ENCODE measurements at regions not wholly inside any gene's neighbourhood (a gene's known extent, or its start where the extent isn't known, plus 50 kb on each side); places are given as distances from the start of the nearest gene placed in this dataset.
"Not testable (repeated sequence)": the region's sequence is repeated elsewhere in the genome, so short reads cannot be mapped to it uniquely, and the experiment has no call there.

DNA sequence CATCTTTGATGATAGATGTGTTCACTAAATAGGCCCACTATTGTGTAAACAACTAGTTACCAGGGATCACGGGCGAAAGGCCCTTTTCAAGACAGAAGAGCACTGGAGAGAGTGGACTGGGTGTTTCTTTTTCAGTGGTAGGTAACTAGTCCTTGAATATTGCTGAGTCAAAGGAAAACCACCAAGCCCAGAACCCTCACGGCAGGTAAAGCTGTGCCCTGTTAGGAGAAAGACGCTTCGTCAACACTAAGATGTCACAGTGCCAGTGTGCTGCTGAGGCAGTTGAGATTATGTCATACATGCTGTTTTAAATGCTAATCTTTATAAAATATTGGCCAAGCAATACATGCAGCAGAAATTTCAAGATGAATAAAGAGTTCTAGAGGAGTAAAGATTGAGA is 578.6 kb downstream of the PYDC2 start:
- DNase-seq (ENCODE audit: low spot score) = no peak

DNA sequence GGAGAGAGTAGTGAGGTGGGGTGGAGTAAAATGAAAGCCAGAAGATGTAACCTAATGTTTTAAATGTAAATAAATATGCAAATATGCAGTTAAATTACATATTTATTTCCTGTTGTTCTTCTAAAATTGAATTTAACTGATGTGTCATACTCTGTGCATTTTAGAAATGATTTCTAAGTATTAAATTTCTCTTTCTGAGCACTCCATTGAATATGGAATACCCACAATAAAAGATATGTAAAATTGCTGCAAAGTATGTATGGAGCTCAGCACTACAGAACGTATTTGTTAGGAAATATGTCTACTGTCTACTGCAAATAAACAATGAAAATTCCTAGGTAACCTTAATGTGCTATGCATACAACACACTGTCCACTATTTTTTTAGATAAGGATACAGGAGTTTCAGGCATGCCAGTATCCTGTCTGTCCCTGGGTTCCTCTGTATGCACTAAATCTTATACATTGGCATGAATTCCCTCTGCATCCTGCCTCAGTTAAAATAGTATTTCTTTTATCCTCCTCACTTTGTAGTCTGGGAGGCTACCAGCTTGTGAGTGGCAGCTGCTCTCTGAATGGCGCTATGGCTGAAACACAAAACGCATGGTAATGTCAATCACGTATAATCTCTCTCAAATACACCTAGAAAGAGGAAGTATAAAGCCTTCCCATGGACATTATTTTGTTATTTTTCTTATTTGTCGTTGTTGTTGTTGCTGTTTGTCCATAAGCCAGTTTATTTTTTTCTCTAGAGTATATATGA is 579.5 kb downstream of the PYDC2 start:
- no peak for DNase-seq (ENCODE audit: low spot score)

DNA sequence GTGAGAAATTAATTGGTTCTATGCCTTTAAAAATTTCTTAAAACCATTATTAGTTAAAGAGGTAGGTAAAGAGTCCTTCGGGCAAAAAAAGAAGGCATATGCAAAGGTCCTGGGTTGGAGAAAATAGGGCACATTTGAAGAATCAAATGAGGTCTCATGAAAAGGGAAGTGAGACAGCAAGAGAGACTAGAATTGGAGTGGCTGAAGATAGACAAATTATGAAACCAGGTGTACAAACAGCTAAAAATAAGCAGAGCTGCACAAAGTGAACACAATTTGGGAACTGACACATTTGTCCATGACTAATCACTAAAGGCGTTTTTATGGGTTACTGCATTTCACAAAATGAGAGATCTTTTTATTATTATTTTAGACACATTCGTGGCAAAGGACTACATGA is 581.2 kb downstream of the PYDC2 start:
- peak; percentile 54 for DNase-seq (ENCODE audit: low spot score)

DNA sequence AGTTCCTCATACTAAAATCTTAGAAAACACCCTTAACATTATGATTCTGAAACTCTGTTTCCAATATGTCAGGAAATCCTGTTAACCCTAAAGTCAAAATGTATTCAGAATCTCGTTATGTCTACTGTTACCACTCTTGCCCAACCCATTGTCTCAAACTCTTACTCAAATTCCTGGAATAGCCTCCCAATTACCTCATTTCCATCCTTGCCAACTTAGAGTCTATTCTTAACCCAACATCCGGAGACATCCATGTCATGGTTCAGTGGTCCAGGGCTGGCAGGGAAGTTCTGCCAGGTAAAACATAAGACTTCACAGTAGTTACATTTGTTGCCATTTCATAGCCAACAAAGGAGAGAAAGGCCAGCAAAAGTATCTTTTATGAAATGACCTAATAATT is 593.9 kb downstream of the PYDC2 start:
- no peak for DNase-seq (ENCODE audit: low spot score)

DNA sequence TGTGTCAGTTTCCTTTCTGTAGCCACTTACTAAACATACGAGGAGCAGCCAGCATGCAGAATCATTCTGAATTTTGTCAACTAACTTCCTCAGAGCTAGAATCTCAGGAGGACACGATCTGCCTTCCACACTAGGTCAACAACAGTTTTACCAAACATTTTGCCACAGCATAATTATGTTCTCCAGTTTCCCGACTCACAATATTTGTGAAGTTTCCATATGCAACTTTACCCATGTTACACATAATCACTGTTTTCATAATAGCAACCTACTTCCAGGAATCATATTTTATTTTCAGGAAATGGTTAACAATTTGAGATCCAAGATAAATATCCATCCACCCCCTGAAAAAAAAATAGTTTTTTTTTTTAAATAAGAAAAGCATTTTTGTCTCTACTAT is 595.0 kb downstream of the PYDC2 start:
- no peak for DNase-seq (ENCODE audit: low spot score)

DNA sequence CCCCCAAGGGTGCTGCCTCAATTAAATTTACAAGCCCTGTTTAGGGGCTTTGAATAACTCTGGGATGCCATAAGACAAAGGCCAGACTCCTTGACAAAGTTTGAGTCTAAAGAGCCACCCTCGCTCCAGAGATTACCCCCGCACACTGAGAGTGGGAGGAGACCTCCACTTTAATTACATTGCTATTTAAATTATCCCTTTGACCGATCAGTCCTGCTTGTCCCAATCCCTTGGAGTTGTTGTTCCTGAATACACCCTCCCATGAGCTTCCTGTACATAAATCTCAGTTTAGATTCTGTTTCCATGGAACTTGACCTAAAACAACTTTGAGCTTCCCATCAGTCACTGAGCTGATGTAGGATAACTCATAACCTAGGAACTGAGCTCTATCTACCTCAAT is 596.3 kb downstream of the PYDC2 start:
- DNase-seq (ENCODE audit: low spot score) = no peak

DNA sequence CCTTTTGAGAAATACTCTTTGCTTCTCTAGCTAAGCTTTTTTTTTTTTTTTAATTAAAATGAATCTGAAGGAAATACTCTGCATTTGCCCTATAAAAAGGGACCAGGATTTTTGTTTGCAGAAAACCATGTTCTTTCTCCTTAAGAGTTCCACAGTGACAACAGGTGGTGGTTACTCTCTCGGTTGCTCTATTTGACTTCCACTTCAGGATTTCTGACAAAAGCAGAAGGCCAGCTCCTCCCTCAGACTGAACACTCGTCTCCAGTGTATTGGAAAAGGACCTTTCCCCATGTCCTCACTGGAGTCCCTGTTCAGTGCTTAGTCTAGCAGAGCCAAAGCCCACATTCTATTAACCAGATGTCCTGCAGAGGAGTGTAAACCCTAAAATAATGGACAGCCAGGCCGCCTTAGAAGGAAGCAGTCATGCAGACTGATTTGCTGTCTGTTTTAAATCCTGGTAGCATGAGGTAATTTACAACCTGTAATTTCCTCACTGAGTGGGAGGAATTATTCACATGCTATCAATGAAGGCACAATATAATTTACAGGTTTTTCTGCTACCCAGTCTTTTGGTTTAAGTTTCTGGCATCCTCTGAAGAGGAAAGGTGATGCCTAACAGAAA is 599.3 kb downstream of the PYDC2 start:
- DNase-seq (ENCODE audit: low spot score) = no peak

DNA sequence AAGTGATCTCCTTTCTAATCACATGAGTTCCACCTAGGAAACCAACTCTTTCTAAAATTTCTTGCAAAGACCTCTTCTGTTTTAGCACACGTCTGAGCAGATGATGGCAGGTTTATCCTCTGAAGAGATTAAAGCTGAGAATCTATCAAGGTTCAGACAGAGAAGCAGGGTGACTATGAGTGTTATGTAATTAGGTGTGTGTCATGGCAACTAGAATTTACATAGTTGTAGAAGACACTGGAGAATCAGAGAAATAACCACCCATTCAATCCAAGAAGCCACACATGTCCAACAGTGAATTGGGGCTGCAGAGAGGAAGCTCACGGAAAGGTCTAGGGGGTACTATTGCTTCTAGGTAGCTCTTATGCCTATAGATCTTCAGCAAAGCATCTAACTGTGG is 600.5 kb downstream of the PYDC2 start:
- no peak for DNase-seq (ENCODE audit: low spot score)

DNA sequence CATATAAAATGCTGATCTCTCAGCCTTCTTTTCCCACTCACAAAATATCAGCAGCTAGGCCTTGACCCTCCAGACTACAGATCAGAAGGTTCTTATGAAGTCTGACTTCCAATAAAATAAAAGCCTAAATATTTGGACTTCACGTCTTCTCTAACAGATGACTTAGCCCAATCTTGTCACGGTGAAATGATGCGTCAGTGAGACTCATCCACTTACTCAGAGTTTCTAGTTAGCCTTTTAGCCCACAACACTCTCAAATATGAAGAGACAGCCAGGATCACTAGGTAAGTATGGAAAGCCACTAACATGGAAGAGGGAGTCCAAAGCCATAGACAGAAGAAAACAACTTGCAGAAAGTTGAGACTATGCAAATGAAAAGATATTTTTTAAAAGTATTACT is 601.2 kb downstream of the PYDC2 start:
- DNase-seq (ENCODE audit: low spot score) = no peak

DNA sequence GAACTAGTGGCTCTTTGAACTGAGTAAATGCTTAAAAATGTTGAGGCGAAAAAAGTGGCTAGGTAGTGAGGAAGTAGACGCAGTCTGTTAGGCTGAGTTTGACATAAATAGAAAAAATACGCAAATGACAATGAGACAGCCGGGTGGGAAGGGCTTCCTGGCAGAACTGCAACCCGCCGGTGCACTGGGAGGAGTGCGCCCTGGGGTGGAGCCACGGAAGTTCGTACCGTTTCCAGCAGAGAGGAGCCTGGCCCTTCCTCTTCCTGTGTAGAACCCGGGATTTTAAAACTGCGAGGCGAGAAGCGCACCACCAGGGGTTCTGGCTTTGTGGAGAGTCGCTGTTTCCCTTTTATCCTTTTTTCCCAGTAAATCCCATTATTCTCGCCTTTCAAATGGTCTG is 602.6 kb downstream of the PYDC2 start:
- DNase-seq (ENCODE audit: low spot score) = no peak

DNA sequence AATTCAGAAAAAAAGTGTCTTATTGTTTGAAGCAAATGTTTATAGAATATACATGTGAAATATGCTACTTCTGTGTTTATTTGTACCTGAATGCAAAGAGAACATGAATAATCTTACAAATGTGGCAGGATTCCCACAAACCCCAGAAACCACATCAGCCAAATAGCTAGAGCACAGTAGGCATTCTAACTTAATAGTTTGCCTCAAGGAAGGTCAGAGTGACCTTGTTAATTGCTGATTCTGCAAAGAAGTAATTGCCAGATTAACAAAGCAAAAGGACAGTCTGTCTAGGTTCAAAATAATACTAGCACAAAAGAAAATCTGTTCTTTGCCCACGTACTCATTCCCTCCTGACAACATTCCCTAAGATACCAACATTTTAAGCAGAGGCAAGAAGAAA is 604.0 kb downstream of the PYDC2 start:
- DNase-seq (ENCODE audit: low spot score) = no peak

DNA sequence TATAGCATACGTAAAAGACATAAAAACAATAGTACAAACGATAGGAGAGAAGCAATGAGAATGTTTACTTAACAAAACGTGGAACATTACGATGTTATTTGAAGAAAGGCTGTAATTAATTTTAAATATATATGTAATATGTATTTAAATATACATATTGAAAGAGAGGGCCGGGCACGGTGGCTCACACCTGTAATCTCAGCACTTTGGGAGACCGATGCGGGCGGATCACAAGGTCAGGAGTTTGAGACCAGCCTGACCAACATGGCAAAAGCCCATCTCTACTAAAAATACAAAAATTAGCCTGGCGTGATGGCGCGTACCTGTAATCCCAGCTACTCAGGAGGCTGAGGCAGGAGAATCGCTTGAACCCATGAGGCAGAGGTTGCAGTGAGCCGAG is 605.3 kb downstream of the PYDC2 start:
- not testable (repeated sequence) for DNase-seq (ENCODE audit: low spot score)

DNA sequence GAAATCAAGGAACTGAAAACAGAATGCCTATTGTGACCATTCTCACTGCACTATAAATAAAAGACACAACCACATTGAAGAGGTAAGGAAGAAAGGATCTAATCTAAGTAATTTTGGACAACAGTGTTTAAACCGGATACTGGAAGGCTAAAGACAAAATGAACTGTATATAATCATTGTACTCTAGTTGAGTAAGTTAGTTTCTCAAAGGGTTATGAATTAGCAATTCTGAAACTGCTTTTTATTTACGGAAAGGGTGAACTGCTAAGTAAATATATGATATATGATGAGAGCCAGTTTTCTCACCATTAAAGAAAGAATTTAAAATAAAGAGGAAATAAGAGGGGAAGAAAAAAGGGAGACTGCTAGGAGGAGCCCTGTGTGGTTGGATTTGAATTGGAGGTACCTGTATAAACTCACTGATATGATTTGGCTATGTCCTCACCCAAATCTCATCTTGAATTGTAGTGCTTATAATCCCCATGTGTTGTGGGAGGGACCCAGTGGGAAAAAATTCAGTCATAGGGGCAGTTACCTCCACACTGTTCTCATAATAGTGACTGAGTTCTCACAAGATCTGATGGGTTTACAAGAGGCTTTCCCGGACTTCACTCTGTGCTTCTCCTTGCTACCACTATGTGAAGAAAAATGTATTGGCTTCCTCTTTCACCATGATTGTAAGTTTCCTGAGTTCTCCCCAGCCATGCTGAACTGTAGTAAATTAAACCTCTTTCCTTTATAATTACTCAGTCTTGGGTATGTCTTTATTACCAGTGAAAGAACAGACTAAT is 607.7 kb downstream of the PYDC2 start:
- DNase-seq (ENCODE audit: low spot score) = no peak

DNA sequence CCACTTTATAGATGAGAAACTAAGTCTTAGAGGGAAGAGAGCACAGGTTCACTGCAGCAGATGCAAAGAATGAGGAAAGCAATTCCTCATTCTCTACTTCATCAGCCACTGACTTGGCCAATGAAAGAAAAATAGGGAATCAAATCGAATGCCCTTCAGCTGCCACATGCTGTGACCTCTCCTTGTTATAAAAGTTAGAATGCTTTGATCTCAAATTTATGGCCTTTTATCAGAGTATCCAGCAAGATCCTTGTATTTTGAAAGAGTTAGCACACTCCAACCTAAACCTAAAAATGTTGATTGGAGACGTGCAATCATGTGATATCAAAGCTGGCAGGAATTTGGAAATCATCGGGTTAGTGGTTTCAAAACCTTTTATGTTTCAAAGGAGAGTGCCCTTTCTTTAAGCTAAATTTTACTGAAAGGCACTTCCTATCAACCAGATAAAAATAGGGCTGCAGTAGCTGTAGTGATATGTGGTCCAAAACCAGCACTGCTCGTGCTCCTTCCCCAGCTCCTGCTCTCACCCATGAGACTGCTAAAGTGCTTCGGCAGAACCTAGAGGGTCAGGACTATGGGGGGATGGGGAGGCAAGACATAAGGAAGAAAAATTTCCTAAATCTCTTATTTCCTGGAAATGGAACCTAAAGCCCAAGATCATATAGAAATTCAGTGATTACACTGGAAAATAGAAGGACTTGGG is 617.0 kb downstream of the PYDC2 start:
- no peak for DNase-seq (ENCODE audit: low spot score)

DNA sequence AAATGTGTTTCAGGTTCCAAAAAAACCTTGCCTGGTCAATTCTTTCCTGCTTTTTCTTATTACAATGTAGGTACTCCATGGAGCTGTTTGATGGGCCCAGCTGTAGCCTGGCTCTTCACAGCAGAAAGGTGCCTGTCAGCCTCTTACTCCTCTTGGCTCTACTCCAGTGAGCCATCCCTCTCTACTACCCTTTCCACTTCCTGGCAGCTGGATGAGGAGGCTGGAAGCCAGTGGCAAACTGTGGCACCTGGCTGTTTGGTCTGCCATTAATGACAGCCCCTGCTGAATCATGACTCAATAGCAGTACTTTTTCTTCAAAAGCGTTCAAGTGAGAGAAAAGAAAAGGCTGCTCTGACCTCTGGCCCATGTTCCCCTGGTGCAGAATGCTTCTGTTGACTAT is 618.1 kb downstream of the PYDC2 start:
- DNase-seq (ENCODE audit: low spot score) = no peak

DNA sequence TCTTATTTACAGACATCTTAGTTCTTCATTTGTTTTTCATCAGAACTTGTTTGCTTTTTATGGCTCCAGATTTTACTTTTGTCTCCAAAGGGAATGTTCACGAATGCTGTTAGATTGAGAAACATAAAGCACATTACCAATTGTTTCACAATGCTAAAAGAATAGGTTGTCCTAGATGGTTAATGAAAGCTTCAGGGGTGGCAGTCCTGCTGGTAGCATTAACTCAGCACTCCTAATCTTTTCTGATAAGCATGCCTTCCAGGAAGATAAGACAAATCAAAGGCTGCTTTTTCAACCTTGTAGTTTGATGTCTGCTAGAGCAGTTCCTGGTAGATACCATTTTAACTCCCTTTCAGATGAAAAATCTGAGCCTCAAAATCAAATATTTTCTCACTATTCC is 619.4 kb downstream of the PYDC2 start:
- no peak for DNase-seq (ENCODE audit: low spot score)

DNA sequence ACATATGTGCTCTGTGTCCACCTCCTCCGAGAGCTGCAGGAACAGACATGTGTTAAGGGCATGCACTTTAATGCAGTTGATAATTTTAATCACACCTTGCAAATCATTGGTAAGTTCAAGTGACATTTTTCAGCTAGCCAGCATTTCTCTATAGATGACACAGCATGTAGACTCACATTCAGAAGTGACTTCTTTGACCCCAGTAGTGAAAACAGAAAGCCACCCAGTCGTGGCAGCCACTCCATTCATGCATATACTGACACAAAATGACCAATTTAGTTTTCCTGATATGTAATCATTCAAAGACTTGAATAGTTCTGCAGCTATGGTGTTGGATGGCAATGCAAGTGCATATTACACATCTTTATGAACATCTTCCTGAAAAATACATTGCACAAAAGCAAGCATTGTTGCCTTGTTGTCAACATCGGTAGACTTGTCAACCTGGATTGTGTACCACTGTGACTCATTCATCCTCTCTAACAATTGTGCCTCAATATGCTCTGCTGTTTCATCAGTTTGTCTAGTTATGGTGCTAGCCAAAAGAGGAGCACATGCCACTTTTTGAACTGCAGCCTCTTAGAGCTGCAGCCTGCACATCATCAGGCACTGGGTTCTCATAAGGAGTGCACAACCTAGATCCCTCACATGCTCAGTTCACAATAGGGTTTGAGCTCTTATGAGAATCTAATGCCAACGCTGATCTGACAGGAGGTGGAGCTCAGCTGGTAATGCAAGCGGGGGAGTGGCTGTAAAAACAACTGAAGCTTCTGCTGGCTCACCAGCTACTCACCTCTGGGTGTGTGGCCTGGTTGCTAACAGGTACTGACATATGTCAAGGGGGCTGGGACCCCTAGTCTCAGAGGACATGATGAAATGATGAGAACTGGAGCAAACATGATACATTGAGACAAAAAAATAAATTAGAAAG is 622.0 kb downstream of the PYDC2 start:
- DNase-seq (ENCODE audit: low spot score) = no peak
